Spleen (tissue), 7 donors: ENCODE measurements at regions not wholly inside any gene's neighbourhood (a gene's known extent, or its start where the extent isn't known, plus 50 kb on each side); places are given as distances from the start of the nearest gene placed in this dataset.

Source experiments
- CTCF ChIP-seq, 11 experiments: fragments of 200-600 bp in 7 of 11; fragments of 450-650 bp in 4 of 11; sonication (generic) in 4 of 11; IDR thresholded peaks in 8 of 11; conservative IDR thresholded peaks in 3 of 11; 1 replicate in 7 of 11; 2 replicates in 4 of 11; pipeline versions ENCODE4 v1.4.0 to v1.8.0; 2016 to 2021; ENCODE audit warnings: antibody characterized with exemption in 11 of 11, inconsistent platforms in 4 of 11, mild to moderate bottlenecking in 1 of 11
- POLR2A ChIP-seq, 3 donors: fragments of 450-650 bp; IDR thresholded peaks; one replicate each; pipeline ENCODE4 v1.5.1; 2017; ENCODE audit warnings: antibody characterized with exemption in 3 of 3, mild to moderate bottlenecking in 1 of 3
- POLR2AphosphoS5 ChIP-seq, 3 donors: sonication (generic); formaldehyde crosslinking; IDR thresholded peaks; one replicate each; pipeline ENCODE4 v1.5.1; 2017; ENCODE audit warnings: antibody characterized with exemption in 3 of 3
- donor health status: DM: no; HTN: no; CAD: no; lungs with moderate emphysema.
- donor health status: DM: no; HTN: no; CAD: no.
- donor health status: DM: no; HTN: no; CAD: no.

- TF ChIP-seq POLR2A (IDR thresholded peaks at IDR 0.05) (no peak), CTCF (IDR thresholded peaks at IDR 0.05 in 8 of 11, conservative IDR thresholded peaks at IDR 0.05 in 3 of 11) (no peak), POLR2AphosphoS5 (IDR thresholded peaks at IDR 0.05) (no peak)
Observed at GRCh38 chr10:83375274-83375673, 764.0 kb upstream of the GHITM start.
